K562 (cell line): ENCODE measurements at regions not wholly inside any gene's neighbourhood (a gene's known extent, or its start where the extent isn't known, plus 50 kb on each side); places are given as distances from the start of the nearest gene placed in this dataset.

Experiments
- ATAC-seq: fragments of 200-7000 bp; cut with Tn5 transposase; 3 replicates; pipeline ENCODE4 v1.9.1; 2020; ENCODE audit warnings: moderate library complexity
- BruUV-seq: library from RNA; stranded (reverse); fragments of 400-500 nt; replicated peaks from 2 replicates; lab custom pipeline; 2021; lab: Mats Ljungman, UMichigan
- CTCF ChIA-PET: fragments of 300-600 bp; formaldehyde crosslinking; extraction: SDS; loops from one replicate; lab custom pipeline; 2021; ENCODE audit warnings: low intra/inter-chr PET ratio; lab: Yijun Ruan, JAX
- POLR2A ChIA-PET: fragments of 300-600, 350-650 bp; sonication (Branson Sonifier 250); formaldehyde crosslinking; extraction: SDS; loops from one replicate; lab custom pipeline; 2021; ENCODE audit warnings: antibody characterized with exemption, inconsistent platforms; lab: Yijun Ruan, JAX
- DNase-seq, 4 experiments: peaks; one replicate each; pipeline versions ENCODE4 v3.0.0 to v3.0.0-alpha.2; 2011 to 2018; ENCODE audit warnings: low spot score in 3 of 4, mixed read lengths in 3 of 4; ENCODE audit errors: extremely low read depth in 1 of 4
- FAIRE-seq: peaks from 2 replicates; lab custom pipeline; 2011; peaks lifted over from hg19 to GRCh38; lab: Jason Lieb, UNC
- H2AFZ ChIP-seq: 2 replicates; pipeline ENCODE4 v1.6.0; 2011; ENCODE audit warnings: low read depth, low read length, control low read depth, inconsistent platforms
- H3K27ac ChIP-seq: fragments of 200-600 bp; 3 replicates; pipeline ENCODE4 v1.8.0; 2011; ENCODE audit warnings: low read depth, mild to moderate bottlenecking, control low read depth, inconsistent platforms, low read length, moderate library complexity, mixed read lengths; ENCODE audit errors: extremely low read depth
- H3K27me3 ChIP-seq, 2 experiments: fragments of 300-600 bp in 1 of 2; 2 replicates in 1 of 2; 3 replicates in 1 of 2; pipeline versions ENCODE4 v1.6.0 to v1.8.0; 2011; ENCODE audit warnings: inconsistent platforms in 2 of 2, low read length in 2 of 2, mild to moderate bottlenecking in 1 of 2, mixed read lengths in 1 of 2, moderate library complexity in 1 of 2; ENCODE audit not compliant: control insufficient read depth in 2 of 2, insufficient read depth in 2 of 2
- H3K36me3 ChIP-seq: fragments of 300-600 bp; 3 replicates; pipeline ENCODE4 v1.8.0; 2011; ENCODE audit warnings: mild to moderate bottlenecking, low read length, inconsistent platforms; ENCODE audit not compliant: control insufficient read depth, insufficient read depth
- H3K4me1 ChIP-seq, 2 experiments: fragments of 200-600 bp in 1 of 2; replicated peaks in 1 of 2; 2 replicates in 1 of 2; 3 replicates in 1 of 2; pipeline versions ENCODE4 v1.5.1 to v1.8.0; 2011; ENCODE audit warnings: inconsistent platforms in 2 of 2, low read length in 2 of 2, mild to moderate bottlenecking in 1 of 2, mixed read lengths in 1 of 2, moderate library complexity in 1 of 2; ENCODE audit not compliant: control insufficient read depth in 2 of 2, insufficient read depth in 2 of 2
- H3K4me2 ChIP-seq: 2 replicates; pipeline ENCODE4 v1.6.1; 2011; ENCODE audit warnings: low read length, control low read depth, inconsistent platforms, mixed read lengths; ENCODE audit not compliant: insufficient read depth
- H3K4me3 ChIP-seq: fragments of 200-600 bp; sonication (generic), shearing (Covaris generic); 2 replicates; pipeline ENCODE4 v1.5.1; 2016; ENCODE audit warnings: control low read depth, inconsistent platforms
- H3K79me2 ChIP-seq: fragments of 200-600 bp; 3 replicates; pipeline ENCODE4 v1.8.0; 2011; ENCODE audit warnings: low read length, inconsistent platforms; ENCODE audit not compliant: control insufficient read depth, insufficient read depth
- H3K9ac ChIP-seq, 2 experiments: 2 replicates each; pipeline versions ENCODE4 v1.6.0 to v1.6.1; 2011; ENCODE audit warnings: low read depth in 2 of 2, low read length in 2 of 2, control low read depth in 1 of 2, inconsistent platforms in 1 of 2, mild to moderate bottlenecking in 1 of 2, mixed read lengths in 1 of 2; ENCODE audit not compliant: insufficient read depth in 1 of 2
- H3K9me1 ChIP-seq: one replicate; pipeline ENCODE4 v1.6.0; 2011; ENCODE audit warnings: inconsistent platforms, mild to moderate bottlenecking, low read length, moderate library complexity; ENCODE audit not compliant: control insufficient read depth, insufficient read depth
- H3K9me3 ChIP-seq: replicated peaks from 2 replicates; pipeline ENCODE4 v1.5.1; 2011; ENCODE audit warnings: low read depth, low read length, inconsistent platforms; ENCODE audit not compliant: control insufficient read depth, insufficient read depth
- H4K20me1 ChIP-seq: replicated peaks from 2 replicates; pipeline ENCODE4 v1.6.1; 2011; ENCODE audit warnings: low read length, inconsistent platforms, mixed read lengths; ENCODE audit not compliant: control insufficient read depth, insufficient read depth
- CBX8 ChIP-seq: fragments of 200-600 bp; sonication (generic); IDR thresholded peaks from 2 replicates; pipeline ENCODE4 v1.6.1; 2012; ENCODE audit warnings: borderline replicate concordance, mixed run types, low read depth, mild to moderate bottlenecking, moderate library complexity, mixed read lengths, low read length, control low read depth, inconsistent platforms; ENCODE audit not compliant: poor library complexity, severe bottlenecking; ENCODE audit errors: extremely low read depth
- CREB1 ChIP-seq, 2 experiments: sonication (generic) in 1 of 2; formaldehyde crosslinking in 1 of 2; IDR thresholded peaks; 2 replicates each; pipeline versions ENCODE4 v1.6.1 to v1.8.0; 2012 to 2022; ENCODE audit warnings: inconsistent platforms in 1 of 2, mild to moderate bottlenecking in 1 of 2, missing genetic modification reagents in 1 of 2, moderate library complexity in 1 of 2
- CREBBP ChIP-seq: IDR thresholded peaks from one replicate; pipeline ENCODE4 v1.6.1; 2012; ENCODE audit warnings: low read depth, mild to moderate bottlenecking, control low read depth, inconsistent platforms, low read length
- CSDE1 ChIP-seq, 2 experiments: fragments of 450-650 bp; IDR thresholded peaks; 2 replicates each; pipeline ENCODE4 v1.6.1; 2016; ENCODE audit warnings: mild to moderate bottlenecking in 1 of 2
- DIDO1 ChIP-seq: fragments of 450-650 bp; IDR thresholded peaks from 2 replicates; pipeline ENCODE4 v1.6.1; 2016; ENCODE audit warnings: low read depth, missing biosample characterization, missing genetic modification characterization
- ETV6 ChIP-seq, 3 experiments: fragments of 150-350 bp in 1 of 3; sonication (generic) in 1 of 3; formaldehyde crosslinking in 1 of 3; IDR thresholded peaks; 2 replicates each; pipeline versions ENCODE4 v1.6.1 to v1.8.0; 2014 to 2022; ENCODE audit warnings: borderline replicate concordance in 2 of 3, low read depth in 2 of 3, antibody characterized with exemption in 1 of 3, low read length in 1 of 3, mild to moderate bottlenecking in 1 of 3, missing genetic modification reagents in 1 of 3
- FOXA1 ChIP-seq: fragments of 450-650 bp; IDR thresholded peaks from 2 replicates; pipeline ENCODE4 v1.6.1; 2016; ENCODE audit warnings: mild to moderate bottlenecking, borderline replicate concordance
- HNRNPK ChIP-seq: fragments of 200-400 bp; formaldehyde crosslinking; IDR thresholded peaks from one replicate; pipeline ENCODE4 v1.6.1; 2018; ENCODE audit warnings: mild to moderate bottlenecking, low read depth, low read length; ENCODE audit not compliant: poor library complexity, severe bottlenecking
- LCOR ChIP-seq: sonication (generic); formaldehyde crosslinking; IDR thresholded peaks from 2 replicates; pipeline ENCODE4 v1.8.0; 2022; ENCODE audit warnings: mild to moderate bottlenecking, missing genetic modification reagents
- MEF2D ChIP-seq: conservative IDR thresholded peaks from 2 replicates; pipeline ENCODE4 v1.6.1; 2016; ENCODE audit warnings: low read depth, missing genetic modification characterization, missing compliant biosample characterization
- MTA2 ChIP-seq: fragments of 450-650 bp; IDR thresholded peaks from 2 replicates; pipeline ENCODE4 v1.6.1; 2016; ENCODE audit warnings: low read depth
- NFE2L1 ChIP-seq: fragments of 450-650 bp; IDR thresholded peaks from 2 replicates; pipeline ENCODE4 v1.6.1; 2016; ENCODE audit warnings: missing genetic modification characterization, low read depth, mild to moderate bottlenecking, missing compliant biosample characterization, moderate library complexity, borderline replicate concordance
- RBM15 ChIP-seq: fragments of 200-400 bp; formaldehyde crosslinking; IDR thresholded peaks from 2 replicates; pipeline ENCODE4 v1.6.1; 2018; ENCODE audit warnings: mild to moderate bottlenecking, low read length, moderate library complexity; ENCODE audit not compliant: insufficient read depth
- SAFB ChIP-seq: fragments of 200-400 bp; formaldehyde crosslinking; IDR thresholded peaks from 2 replicates; pipeline ENCODE4 v1.6.1; 2017; ENCODE audit warnings: low read depth, low read length, borderline replicate concordance
- SRSF7 ChIP-seq: fragments of 200-400 bp; formaldehyde crosslinking; optimal IDR thresholded peaks from 2 replicates; pipeline ENCODE3; 2017; ENCODE audit warnings: mild to moderate bottlenecking, low read depth, low read length
- TCF3 ChIP-seq: sonication (generic); formaldehyde crosslinking; IDR thresholded peaks from 2 replicates; pipeline ENCODE4 v1.4.0; 2020; ENCODE audit warnings: mild to moderate bottlenecking, missing genetic modification reagents
- ZBTB7A ChIP-seq: IDR thresholded peaks from 2 replicates; pipeline ENCODE4 v1.6.1; 2011; ENCODE audit warnings: low read depth, mild to moderate bottlenecking, low read length, moderate library complexity, borderline replicate concordance; ENCODE audit not compliant: control insufficient read depth
- ZNF76 ChIP-seq: fragments of 250-450 bp; sonication (Bioruptor Pico); IDR thresholded peaks from 2 replicates; pipeline ENCODE4 v1.4.0; 2020; ENCODE audit warnings: mild to moderate bottlenecking, moderate library complexity, borderline replicate concordance
- WGBS: fragments of 100-300 bp; shearing (Covaris generic); methylation state at CpG from one replicate; pipeline ENCODE4 v1.1.6; 2016; ENCODE audit warnings: low coverage, mixed read lengths; ENCODE audit not compliant: insufficient coverage; ENCODE audit errors: missing lambda C conversion rate; 5-methylcytosine and 5-hydroxymethylcytosine counted together
- in situ Hi-C: fragments of 300-500 bp; cut with MboI; formaldehyde crosslinking; loops from 4 replicates; pipeline ENCODE4 v1.15.0; 2018; ENCODE audit warnings: inconsistent platforms, mixed read lengths
- intact Hi-C: fragments of 100-400 bp; cut with micrococcal nuclease; formaldehyde crosslinking; loops from 2 replicates; pipeline ENCODE4 v1.14.2; 2022
- TF ChIP-seq, protein P1 (sequence below): fragments of 450-650 bp; IDR thresholded peaks from 2 replicates; pipeline ENCODE4 v1.6.1; 2016; ENCODE audit warnings: antibody characterized with exemption
- TF ChIP-seq, protein P2 (sequence below), 3 experiments: IDR thresholded peaks in 2 of 3; conservative IDR thresholded peaks in 1 of 3; 2 replicates each; pipeline ENCODE4 v1.5.1; 2011 to 2012; ENCODE audit warnings: low read length in 3 of 3, mild to moderate bottlenecking in 3 of 3, control low read depth in 2 of 3, improper control_type of control experiment in 1 of 3, inconsistent platforms in 1 of 3, low read depth in 1 of 3, mixed read lengths in 1 of 3, moderate library complexity in 1 of 3; ENCODE audit not compliant: insufficient read depth in 2 of 3

DNA sequence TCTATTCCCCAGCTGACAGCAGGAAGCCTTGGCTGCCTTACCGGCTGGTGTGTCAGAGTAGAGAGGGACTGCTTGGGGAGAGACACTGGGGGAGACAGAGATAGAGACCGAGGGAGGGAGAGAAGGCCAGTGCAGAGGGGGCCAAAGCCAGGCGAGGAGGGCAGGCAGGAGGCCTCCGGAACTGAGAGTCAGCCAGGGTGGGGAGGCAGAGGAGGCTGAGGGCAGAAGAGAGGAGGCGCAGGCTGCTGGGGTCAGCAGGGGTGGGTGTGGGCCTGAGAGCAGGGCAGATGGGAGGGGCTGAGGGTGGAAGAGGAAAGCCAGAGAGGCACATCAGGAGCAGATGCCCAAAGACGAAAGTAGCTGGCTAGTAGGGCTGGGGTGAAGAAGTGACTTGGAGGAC, 57.2 kb upstream of the PAX2 start:
- no peak for FAIRE-seq
- no peaks in the 10 kb centered on the region for H4K20me1 ChIP-seq
- CTCF ChIA-PET = no interaction called here
- TF ChIP-seq DIDO1 (tag) (no peak), MTA2 (no peak), CREB1 (IDR thresholded peaks at IDR 0.05) (no peak), CREB1 (CRISPR knock-in tag; IDR thresholded peaks at IDR 0.05) (no peak), ETV6 (IDR thresholded peaks at IDR 0.05; ENCODE audit: borderline replicate concordance in 1 of 2, low read depth in 2 of 2, low read length in 1 of 2) (no peak), ETV6 (CRISPR knock-in tag; IDR thresholded peaks at IDR 0.05; ENCODE audit: borderline replicate concordance) (no peak), CSDE1 (IDR thresholded peaks at IDR 0.05) (no peak), MEF2D (tag) (no peak), ZNF76 (CRISPR knock-in tag) (no peak), LCOR (no peak), SRSF7 (no peak), CREBBP (no peak), SAFB (no peak), RBM15 (no peak), CBX8 (no peak), ZBTB7A (no peak), NFE2L1 (no peak), FOXA1 (no peak), TCF3 (CRISPR knock-in tag) (no peak), HNRNPK (no peak)
- TF ChIP-seq, protein P1, sequence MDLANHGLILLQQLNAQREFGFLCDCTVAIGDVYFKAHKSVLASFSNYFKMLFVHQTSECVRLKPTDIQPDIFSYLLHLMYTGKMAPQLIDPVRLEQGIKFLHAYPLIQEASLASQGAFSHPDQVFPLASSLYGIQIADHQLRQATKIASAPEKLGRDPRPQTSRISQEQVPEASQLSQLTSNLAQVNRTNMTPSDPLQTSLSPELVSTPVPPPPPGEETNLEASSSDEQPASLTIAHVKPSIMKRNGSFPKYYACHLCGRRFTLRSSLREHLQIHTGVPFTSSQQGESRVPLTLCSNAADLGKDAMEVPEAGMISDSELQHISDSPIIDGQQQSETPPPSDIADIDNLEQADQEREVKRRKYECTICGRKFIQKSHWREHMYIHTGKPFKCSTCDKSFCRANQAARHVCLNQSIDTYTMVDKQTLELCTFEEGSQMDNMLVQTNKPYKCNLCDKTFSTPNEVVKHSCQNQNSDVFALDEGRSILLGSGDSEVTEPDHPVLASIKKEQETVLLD = no peak
- TF ChIP-seq, protein P2, sequence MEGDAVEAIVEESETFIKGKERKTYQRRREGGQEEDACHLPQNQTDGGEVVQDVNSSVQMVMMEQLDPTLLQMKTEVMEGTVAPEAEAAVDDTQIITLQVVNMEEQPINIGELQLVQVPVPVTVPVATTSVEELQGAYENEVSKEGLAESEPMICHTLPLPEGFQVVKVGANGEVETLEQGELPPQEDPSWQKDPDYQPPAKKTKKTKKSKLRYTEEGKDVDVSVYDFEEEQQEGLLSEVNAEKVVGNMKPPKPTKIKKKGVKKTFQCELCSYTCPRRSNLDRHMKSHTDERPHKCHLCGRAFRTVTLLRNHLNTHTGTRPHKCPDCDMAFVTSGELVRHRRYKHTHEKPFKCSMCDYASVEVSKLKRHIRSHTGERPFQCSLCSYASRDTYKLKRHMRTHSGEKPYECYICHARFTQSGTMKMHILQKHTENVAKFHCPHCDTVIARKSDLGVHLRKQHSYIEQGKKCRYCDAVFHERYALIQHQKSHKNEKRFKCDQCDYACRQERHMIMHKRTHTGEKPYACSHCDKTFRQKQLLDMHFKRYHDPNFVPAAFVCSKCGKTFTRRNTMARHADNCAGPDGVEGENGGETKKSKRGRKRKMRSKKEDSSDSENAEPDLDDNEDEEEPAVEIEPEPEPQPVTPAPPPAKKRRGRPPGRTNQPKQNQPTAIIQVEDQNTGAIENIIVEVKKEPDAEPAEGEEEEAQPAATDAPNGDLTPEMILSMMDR (IDR thresholded peaks at IDR 0.05 in 2 of 3, conservative IDR thresholded peaks at IDR 0.05 in 1 of 3; ENCODE audit: insufficient read depth in 2 of 3, low read depth in 1 of 3, low read length in 3 of 3) = no peak
- 0% methylated on average over 5 of the region's 6 CpGs for WGBS
- no TSS peak for BruUV-seq
- H3K4me3 ChIP-seq = no peak overlapping the region
- H3K4me2 ChIP-seq = no peak overlapping the region
- no peaks in the 10 kb centered on the region for H3K9me3 ChIP-seq
- no peaks in the 10 kb centered on the region for H3K4me1 ChIP-seq
- in situ Hi-C loops = no loop called here
- no peak overlapping the region for H3K9ac ChIP-seq
- H3K9me1 ChIP-seq = no peaks in the 10 kb centered on the region
- intact Hi-C loops = no loop called here
- no peak for DNase-seq
- H3K27ac ChIP-seq = no peak overlapping the region
- H3K27me3 ChIP-seq = peaks cover 0 to 23% of the 10 kb centered on the region in 2 experiments; a peak in 3 of 5 replicates
- no peaks in the 10 kb centered on the region for H3K36me3 ChIP-seq
- H3K79me2 ChIP-seq = no peaks in the 10 kb centered on the region
- POLR2A ChIA-PET = interaction anchor here (0.6 kb wide), 2 partner anchors 9 to 316 kb away, joined by 3 to 4 read pairs; no protein-coding TSS in a partner anchor
- ATAC-seq = no peak
- H2AFZ ChIP-seq = no peak overlapping the region
